ENCODE measurements at regions not wholly inside any gene's neighbourhood (a gene's known extent, or its start where the extent isn't known, plus 50 kb on each side); places are given as distances from the start of the nearest gene placed in this dataset.

DNA sequence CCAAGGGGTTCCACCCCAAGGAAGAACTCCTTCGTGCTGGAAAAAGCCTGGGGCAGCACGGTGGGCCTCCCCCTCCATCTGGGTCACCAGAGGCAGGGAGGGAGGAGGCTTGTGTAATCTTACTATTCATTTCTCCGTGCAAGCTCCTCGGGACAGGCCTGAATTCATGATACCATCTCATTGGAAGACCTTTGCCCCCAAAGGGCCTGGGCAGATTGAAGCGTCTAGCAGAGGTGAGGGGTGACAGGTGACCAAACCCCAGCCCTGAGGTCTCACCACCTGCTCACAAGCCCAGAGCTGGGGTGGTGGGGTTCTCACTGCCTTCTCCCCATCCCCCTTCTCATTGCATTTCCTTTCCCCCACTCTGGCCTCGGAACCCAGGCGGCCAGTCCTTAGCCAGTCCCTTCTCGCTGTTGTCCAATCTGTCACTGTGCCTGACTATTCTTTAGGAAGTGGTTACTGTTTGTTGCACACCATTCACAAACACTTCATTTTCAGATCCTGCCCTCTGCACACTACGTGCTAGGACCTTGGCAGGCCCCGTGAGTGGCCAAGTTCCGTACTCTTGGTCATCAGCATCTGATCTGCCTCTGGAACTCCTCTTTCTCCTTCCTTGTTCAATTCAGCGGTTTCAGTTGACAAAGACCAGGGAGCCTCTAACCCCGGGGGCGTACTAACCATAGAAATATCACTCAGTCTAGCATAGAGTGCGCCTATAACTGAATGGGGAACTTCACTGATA lies 137.1 kb downstream of the LY86 start:
- Histone ChIP-seq H2BK120ac (ENCODE audit: low read depth, low read length, poor library complexity, severe bottlenecking) (no peak overlapping the region), H3K27ac (ENCODE audit: insufficient read length, low read depth, low read length) (no peak overlapping the region), H3T11ph (ENCODE audit: low read length) (no peak overlapping the region), H4K91ac (ENCODE audit: insufficient read length, low read depth, low read length) (no peak overlapping the region), H2AK5ac (ENCODE audit: insufficient read length, low read length) (no peak overlapping the region), H2BK15ac (ENCODE audit: low read depth, low read length) (no peak overlapping the region), H4K20me1 (ENCODE audit: control insufficient read depth, insufficient read depth, insufficient read length) (no peaks in the 10 kb centered on the region), H2BK5ac (ENCODE audit: insufficient read length, low read length) (no peak overlapping the region), H3K4ac (ENCODE audit: low read depth, low read length) (no peak overlapping the region), H3K79me1 (ENCODE audit: insufficient read depth, low read depth, low read length, poor library complexity, severe bottlenecking) (no peaks in the 10 kb centered on the region), H3K14ac (ENCODE audit: insufficient read depth, low read length) (no peak overlapping the region), H4K8ac (replicated peaks; ENCODE audit: insufficient read length, low read depth, low read length) (no peak overlapping the region), H3K56ac (ENCODE audit: insufficient read length, low read depth, low read length) (no peak overlapping the region), H4K5ac (ENCODE audit: insufficient read length, low read depth, low read length) (no peak overlapping the region), H2AFZ (ENCODE audit: low read length) (no peak overlapping the region), H2BK12ac (ENCODE audit: insufficient read length, low read depth, low read length) (no peak overlapping the region), H3K4me1 (ENCODE audit: insufficient read depth, low read length) (peaks cover 4% of the 10 kb centered on the region; the same call in 1 of the 2 replicates), H3K23me2 (ENCODE audit: insufficient read length, low read depth, low read length, poor library complexity, severe bottlenecking) (peaks cover 5% of the 10 kb centered on the region), H3K18ac (ENCODE audit: insufficient read length, low read depth, low read length) (no peak overlapping the region), H3K23ac (ENCODE audit: insufficient read length, low read depth, low read length) (no peak overlapping the region), H3K9ac (ENCODE audit: extremely low read depth, insufficient read length, low read length) (no peak overlapping the region), H3K79me2 (ENCODE audit: insufficient read depth, low read length) (no peaks in the 10 kb centered on the region), H2BK20ac (ENCODE audit: low read depth, low read length, poor library complexity, severe bottlenecking) (no peak overlapping the region), H3K9me3 (ENCODE audit: control insufficient read depth, low read depth, low read length) (no peaks in the 10 kb centered on the region), H3K27me3 (ENCODE audit: insufficient read depth, low read length) (no peaks in the 10 kb centered on the region), H3K4me2 (ENCODE audit: insufficient read depth, insufficient read length, low read length) (peak overlapping the region; percentile 35)
- peaks cover 29% of the 10 kb centered on the region for H3K27me3 Mint-ChIP-seq (ENCODE audit: low read depth)
- no CpG with 5 or more reads among the region's 15 CpGs for WGBS (ENCODE audit: extremely low coverage, insufficient read length, low lambda C conversion rate)
- TF ChIP-seq, protein P1, sequence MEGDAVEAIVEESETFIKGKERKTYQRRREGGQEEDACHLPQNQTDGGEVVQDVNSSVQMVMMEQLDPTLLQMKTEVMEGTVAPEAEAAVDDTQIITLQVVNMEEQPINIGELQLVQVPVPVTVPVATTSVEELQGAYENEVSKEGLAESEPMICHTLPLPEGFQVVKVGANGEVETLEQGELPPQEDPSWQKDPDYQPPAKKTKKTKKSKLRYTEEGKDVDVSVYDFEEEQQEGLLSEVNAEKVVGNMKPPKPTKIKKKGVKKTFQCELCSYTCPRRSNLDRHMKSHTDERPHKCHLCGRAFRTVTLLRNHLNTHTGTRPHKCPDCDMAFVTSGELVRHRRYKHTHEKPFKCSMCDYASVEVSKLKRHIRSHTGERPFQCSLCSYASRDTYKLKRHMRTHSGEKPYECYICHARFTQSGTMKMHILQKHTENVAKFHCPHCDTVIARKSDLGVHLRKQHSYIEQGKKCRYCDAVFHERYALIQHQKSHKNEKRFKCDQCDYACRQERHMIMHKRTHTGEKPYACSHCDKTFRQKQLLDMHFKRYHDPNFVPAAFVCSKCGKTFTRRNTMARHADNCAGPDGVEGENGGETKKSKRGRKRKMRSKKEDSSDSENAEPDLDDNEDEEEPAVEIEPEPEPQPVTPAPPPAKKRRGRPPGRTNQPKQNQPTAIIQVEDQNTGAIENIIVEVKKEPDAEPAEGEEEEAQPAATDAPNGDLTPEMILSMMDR (conservative IDR thresholded peaks at IDR 0.05), result no peak
- H3K27ac Mint-ChIP-seq, result no peak overlapping the region; a peak in 1 of 7 replicates
- DNase-seq, result no peak
- H3K36me3 Mint-ChIP-seq (ENCODE audit: insufficient read depth in 1 of 3, low read depth in 3 of 3), result no peaks in the 10 kb centered on the region; a peak in 1 of 7 replicates
- H3K9me3 Mint-ChIP-seq, result no peaks in the 10 kb centered on the region
- peaks cover 51 to 54% of the 10 kb centered on the region in 2 experiments for H3K4me1 Mint-ChIP-seq
- H3K4me3 Mint-ChIP-seq, result peak overlapping the region; percentile 16 to 50; a peak in 4 of 5 replicates
